Stomach (tissue), 8 donors: ENCODE measurements at regions not wholly inside any gene's neighbourhood (a gene's known extent, or its start where the extent isn't known, plus 50 kb on each side); places are given as distances from the start of the nearest gene placed in this dataset.

ENCODE experiments used
- DNase-seq, 2 donors: peaks; one replicate each; pipeline versions ENCODE4 v3.0.0 to v3.0.0-alpha.2; 2013 to 2019
- H3K27ac ChIP-seq, 5 donors: fragments of 200-600 bp in 4 of 5; sonication (generic) in 4 of 5; one replicate each; pipeline ENCODE4 v1.5.1; 2013 to 2019; ENCODE audit warnings: mild to moderate bottlenecking in 1 of 5, moderate library complexity in 1 of 5
- H3K27me3 ChIP-seq, 3 donors: fragments of 200-600 bp; sonication (generic); one replicate each; pipeline ENCODE4 v1.5.1; 2017 to 2019; ENCODE audit warnings: mixed run types in 1 of 3
- H3K36me3 ChIP-seq, 4 donors: fragments of 200-600 bp; sonication (generic); 1 replicate in 3 of 4; 2 replicates in 1 of 4; pipeline ENCODE4 v1.5.1; 2016 to 2019
- H3K4me1 ChIP-seq, 4 donors: fragments of 200-600 bp; sonication (generic); one replicate each; pipeline ENCODE4 v1.5.1; 2016 to 2019
- H3K4me3 ChIP-seq, 4 donors: fragments of 200-600 bp; sonication (generic) in 3 of 4; one replicate each; pipeline ENCODE4 v1.5.1; 2016 to 2019; ENCODE audit warnings: mild to moderate bottlenecking in 1 of 4
- H3K9me3 ChIP-seq, 4 donors: fragments of 200-600 bp; sonication (generic); one replicate each; pipeline ENCODE4 v1.5.1; 2016 to 2019
- EP300 ChIP-seq: sonication (generic); formaldehyde crosslinking; IDR thresholded peaks from one replicate; pipeline ENCODE4 v1.6.1; 2017; ENCODE audit warnings: antibody characterized with exemption
- POLR2A ChIP-seq, 4 donors: fragments of 450-650 bp; IDR thresholded peaks; one replicate each; pipeline ENCODE4 v1.6.1; 2016; ENCODE audit warnings: antibody characterized with exemption in 4 of 4, control low read depth in 2 of 4, mild to moderate bottlenecking in 1 of 4, moderate library complexity in 1 of 4
- POLR2AphosphoS5 ChIP-seq, 3 donors: sonication (generic); formaldehyde crosslinking; IDR thresholded peaks; one replicate each; pipeline ENCODE4 v1.6.1; 2016; ENCODE audit warnings: antibody characterized with exemption in 3 of 3
- WGBS, 5 donors: extraction: QIAGEN DNeasy Blood & Tissue Kit in 3 of 5; methylation state at CpG; one replicate each; pipeline versions ENCODE4 v1.1.5 to v1.1.7; 2013 to 2018; 5-methylcytosine and 5-hydroxymethylcytosine counted together
- intact Hi-C: fragments of 100-400 bp; cut with DNase I; formaldehyde crosslinking; loops from one replicate; pipeline ENCODE4 v1.15.1; 2023; ENCODE audit warnings: low total_unique reads
- TF ChIP-seq, protein P1 (sequence below), 7 experiments: fragments of 450-650 bp in 4 of 7; fragments of 200-600 bp in 3 of 7; sonication (generic) in 3 of 7; IDR thresholded peaks; one replicate each; pipeline ENCODE4 v1.5.1; 2016 to 2019; ENCODE audit warnings: antibody characterized with exemption in 7 of 7, control low read depth in 2 of 7, mild to moderate bottlenecking in 1 of 7
- donor health status: healthy with polysubstance abuse.
- donor health status: Bipolar disorder and iron deficiency.
- donor health status: healthy.

DNA sequence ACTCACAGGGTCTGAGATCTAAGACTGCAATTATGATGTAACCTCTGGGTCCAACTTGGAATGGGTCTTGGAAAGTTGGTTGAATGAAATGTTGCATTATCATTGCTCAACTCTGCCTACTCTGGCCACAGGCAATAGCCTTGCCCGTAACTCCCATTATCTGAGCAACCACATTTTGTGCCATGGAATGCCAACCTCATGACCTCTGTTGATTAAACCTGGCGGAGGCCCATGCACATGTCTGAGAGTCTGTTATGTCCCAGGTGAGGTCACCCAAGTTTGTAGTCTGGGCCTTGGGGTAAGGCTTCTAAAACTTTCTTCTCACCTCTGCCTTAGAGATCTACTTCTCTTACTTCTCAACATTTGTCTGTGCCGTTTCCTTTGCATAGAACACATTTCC, 140.9 kb downstream of the TBX5 start:
- no peaks in the 10 kb centered on the region for H3K4me1 ChIP-seq
- TF ChIP-seq EP300 (no peak), POLR2AphosphoS5 (IDR thresholded peaks at IDR 0.05) (no peak), POLR2A (IDR thresholded peaks at IDR 0.05) (no peak)
- TF ChIP-seq, protein P1, sequence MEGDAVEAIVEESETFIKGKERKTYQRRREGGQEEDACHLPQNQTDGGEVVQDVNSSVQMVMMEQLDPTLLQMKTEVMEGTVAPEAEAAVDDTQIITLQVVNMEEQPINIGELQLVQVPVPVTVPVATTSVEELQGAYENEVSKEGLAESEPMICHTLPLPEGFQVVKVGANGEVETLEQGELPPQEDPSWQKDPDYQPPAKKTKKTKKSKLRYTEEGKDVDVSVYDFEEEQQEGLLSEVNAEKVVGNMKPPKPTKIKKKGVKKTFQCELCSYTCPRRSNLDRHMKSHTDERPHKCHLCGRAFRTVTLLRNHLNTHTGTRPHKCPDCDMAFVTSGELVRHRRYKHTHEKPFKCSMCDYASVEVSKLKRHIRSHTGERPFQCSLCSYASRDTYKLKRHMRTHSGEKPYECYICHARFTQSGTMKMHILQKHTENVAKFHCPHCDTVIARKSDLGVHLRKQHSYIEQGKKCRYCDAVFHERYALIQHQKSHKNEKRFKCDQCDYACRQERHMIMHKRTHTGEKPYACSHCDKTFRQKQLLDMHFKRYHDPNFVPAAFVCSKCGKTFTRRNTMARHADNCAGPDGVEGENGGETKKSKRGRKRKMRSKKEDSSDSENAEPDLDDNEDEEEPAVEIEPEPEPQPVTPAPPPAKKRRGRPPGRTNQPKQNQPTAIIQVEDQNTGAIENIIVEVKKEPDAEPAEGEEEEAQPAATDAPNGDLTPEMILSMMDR (IDR thresholded peaks at IDR 0.05) = no peak
- H3K36me3 ChIP-seq = no peaks in the 10 kb centered on the region
- intact Hi-C loops = no loop called here
- H3K4me3 ChIP-seq = no peak overlapping the region
- WGBS, 5 donors = 38 to 59% (median 52%) methylated on average over 3 of the region's 3 CpGs
- no peak for DNase-seq
- H3K27me3 ChIP-seq = peaks cover 0 to 19% (median 0%) of the 10 kb centered on the region in 3 donors
- no peaks in the 10 kb centered on the region for H3K9me3 ChIP-seq
- H3K27ac ChIP-seq = no peak overlapping the region

DNA sequence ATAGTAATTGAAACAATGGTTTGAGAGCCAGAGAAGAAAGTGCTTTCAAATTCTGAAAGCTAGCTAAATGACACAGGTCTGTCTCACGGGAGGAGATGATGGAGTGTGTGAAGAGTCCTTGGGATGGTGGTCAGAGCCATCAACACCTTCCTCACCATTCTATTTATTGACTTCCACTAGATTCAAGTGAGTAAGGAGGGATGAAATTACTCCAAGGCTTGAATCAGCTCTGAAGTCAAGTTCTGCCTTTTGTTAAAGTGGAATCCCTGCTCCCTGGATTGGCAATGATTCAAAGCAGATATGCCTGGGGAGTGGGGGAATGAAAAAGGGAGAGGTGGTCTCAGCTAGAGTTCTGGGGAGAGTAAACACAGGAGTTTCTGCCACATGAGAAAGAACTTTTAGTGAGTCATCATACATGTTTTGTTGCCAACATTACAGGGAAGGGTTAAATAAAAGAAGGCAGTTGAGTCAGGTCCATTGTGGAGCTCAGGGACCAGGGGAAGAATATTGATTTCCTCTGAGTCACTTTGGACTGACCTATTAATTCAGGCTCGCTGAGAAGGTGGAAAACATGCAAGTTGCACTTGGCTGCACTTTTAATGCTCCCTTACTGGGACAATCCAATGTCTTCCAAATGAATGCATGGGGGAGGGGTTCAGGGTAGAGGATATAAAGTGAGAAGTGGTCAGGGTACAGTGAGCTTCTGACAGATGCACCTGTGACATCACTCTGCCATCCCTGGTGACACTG, 142.7 kb downstream of the TBX5 start:
- intact Hi-C loops = no loop called here
- no peaks in the 10 kb centered on the region for H3K36me3 ChIP-seq
- peaks cover 0 to 10% (median 0%) of the 10 kb centered on the region in 3 donors for H3K27me3 ChIP-seq
- no peak for DNase-seq
- TF ChIP-seq POLR2AphosphoS5 (IDR thresholded peaks at IDR 0.05) (no peak), POLR2A (IDR thresholded peaks at IDR 0.05) (no peak), EP300 (no peak)
- TF ChIP-seq, protein P1 (IDR thresholded peaks at IDR 0.05) = no peak
- no peak overlapping the region for H3K4me3 ChIP-seq
- no peak overlapping the region for H3K27ac ChIP-seq
- H3K4me1 ChIP-seq = no peaks in the 10 kb centered on the region
- WGBS, 5 donors = 33 to 47% (median 43%) methylated on average over 2 of the region's 2 CpGs
- H3K9me3 ChIP-seq = no peaks in the 10 kb centered on the region

DNA sequence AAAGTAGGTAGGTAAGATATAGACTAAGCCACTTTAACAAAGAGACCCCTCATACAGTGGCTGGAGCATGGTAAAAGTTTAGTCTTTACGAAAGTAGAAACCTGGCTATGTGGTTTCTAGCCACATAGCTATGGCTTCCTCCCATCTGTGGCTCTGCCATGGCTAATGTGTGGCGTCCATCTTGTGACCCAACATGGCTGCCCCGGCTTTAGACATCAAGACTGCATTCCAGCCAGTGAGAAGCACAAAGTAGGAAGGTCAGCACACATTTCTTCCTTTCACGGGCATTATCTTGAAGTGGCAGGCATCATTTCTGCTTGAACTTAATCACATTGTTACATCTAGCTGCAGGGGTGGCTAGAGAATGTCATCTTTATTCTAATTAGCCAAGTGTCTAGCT, 148.3 kb downstream of the TBX5 start:
- Histone ChIP-seq H3K36me3 (no peaks in the 10 kb centered on the region), H3K27ac (no peak overlapping the region), H3K4me1 (no peaks in the 10 kb centered on the region), H3K27me3 (peaks cover 0 to 11% (median 0%) of the 10 kb centered on the region in 3 donors), H3K9me3 (no peaks in the 10 kb centered on the region), H3K4me3 (no peak overlapping the region)
- DNase-seq = no peak
- WGBS, 5 donors = 71 to 84% (median 77%) methylated on average over 4 of the region's 4 CpGs
- intact Hi-C loops = no loop called here
- no peak for TF ChIP-seq EP300
- TF ChIP-seq POLR2AphosphoS5 (IDR thresholded peaks at IDR 0.05) = no peak
- no peak for TF ChIP-seq POLR2A (IDR thresholded peaks at IDR 0.05)
- TF ChIP-seq, protein P1 (IDR thresholded peaks at IDR 0.05) = no peak

DNA sequence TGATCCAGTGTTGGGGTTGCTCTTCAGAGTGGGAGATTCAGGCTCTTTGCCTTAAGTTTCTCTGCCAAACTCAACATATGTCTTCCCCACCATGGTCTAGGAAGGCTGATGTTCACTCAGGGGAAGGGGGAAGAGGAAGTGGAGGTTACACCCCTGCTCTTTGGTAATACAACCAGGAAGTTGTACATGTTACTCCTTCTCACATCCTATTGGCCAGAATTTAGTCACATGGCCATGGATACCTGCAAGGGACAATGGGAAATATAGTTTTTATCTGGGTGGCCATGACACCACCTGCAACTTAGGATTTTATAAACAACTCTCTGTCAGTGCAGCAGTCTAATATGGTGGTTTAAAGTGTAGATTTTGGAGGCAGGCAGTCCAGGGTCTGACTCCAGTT, 150.9 kb downstream of the TBX5 start:
- intact Hi-C loops = no loop called here

More for the DNA sequence above, 150.9 kb downstream of the TBX5 start:
- no peak for DNase-seq
- H3K9me3 ChIP-seq = no peaks in the 10 kb centered on the region
- no peak for TF ChIP-seq POLR2A (IDR thresholded peaks at IDR 0.05)
- no peak for TF ChIP-seq POLR2AphosphoS5 (IDR thresholded peaks at IDR 0.05)
- TF ChIP-seq EP300 = no peak
- TF ChIP-seq, protein P1 (IDR thresholded peaks at IDR 0.05) = no peak
- H3K27me3 ChIP-seq = peaks cover 0 to 11% (median 0%) of the 10 kb centered on the region in 3 donors
- no peak overlapping the region for H3K4me3 ChIP-seq
- H3K27ac ChIP-seq = no peak overlapping the region
- no peaks in the 10 kb centered on the region for H3K4me1 ChIP-seq
- no peaks in the 10 kb centered on the region for H3K36me3 ChIP-seq
